ENCODE measurements at regions not wholly inside any gene's neighbourhood (a gene's known extent, or its start where the extent isn't known, plus 50 kb on each side); places are given as distances from the start of the nearest gene placed in this dataset.

GRCh38 chr5:6806668-6807067 lies 93.4 kb downstream of the TENT4A start:
- TF ChIP-seq CTCF (IDR thresholded peaks at IDR 0.05; ENCODE audit: low read length, missing control alignments): no peak
- no peak overlapping the region for H3K4me3 ChIP-seq (replicated peaks; ENCODE audit: low read depth, low read length)
- DNase-seq (ENCODE audit: low read depth): no peak

- no peak overlapping the region for H3K4me3 ChIP-seq (replicated peaks; ENCODE audit: low read depth, low read length)
- TF ChIP-seq CTCF (IDR thresholded peaks at IDR 0.05; ENCODE audit: low read length, missing control alignments): no peak
- DNase-seq (ENCODE audit: low read depth): no peak
Observed at GRCh38 chr5:6808462-6808861, 95.2 kb downstream of the TENT4A start.

GRCh38 chr5:6810641-6811405 lies 97.6 kb downstream of the TENT4A start:
- DNase-seq (ENCODE audit: low read depth): no peak
- no peak for TF ChIP-seq CTCF (IDR thresholded peaks at IDR 0.05; ENCODE audit: low read length, missing control alignments)

GRCh38 chr5:6812091-6812490 lies 98.9 kb downstream of the TENT4A start:
- no peak for TF ChIP-seq CTCF (IDR thresholded peaks at IDR 0.05; ENCODE audit: low read length, missing control alignments)
- no peak for DNase-seq (ENCODE audit: low read depth)
- no peak overlapping the region for H3K4me3 ChIP-seq (replicated peaks; ENCODE audit: low read depth, low read length)

More at GRCh38 chr5:6810641-6811405, 97.6 kb downstream of the TENT4A start:
- H3K4me3 ChIP-seq (replicated peaks; ENCODE audit: low read depth, low read length): no peak overlapping the region

- no peak for TF ChIP-seq CTCF (IDR thresholded peaks at IDR 0.05; ENCODE audit: low read length, missing control alignments)
- peak; percentile 77 for DNase-seq (ENCODE audit: low read depth)
- H3K4me3 ChIP-seq (replicated peaks; ENCODE audit: low read depth, low read length): no peak overlapping the region
Observed at GRCh38 chr5:6812800-6813731, 99.8 kb downstream of the TENT4A start.

GRCh38 chr5:6814816-6815215 lies 101.6 kb downstream of the TENT4A start:
- H3K4me3 ChIP-seq (replicated peaks; ENCODE audit: low read depth, low read length): no peak overlapping the region
- no peak for TF ChIP-seq CTCF (IDR thresholded peaks at IDR 0.05; ENCODE audit: low read length, missing control alignments)
- no peak for DNase-seq (ENCODE audit: low read depth)

Data from fibroblast of pulmonary artery (primary cell).